Large intestine (tissue), 3 donors: ENCODE measurements at regions not wholly inside any gene's neighbourhood (a gene's known extent, or its start where the extent isn't known, plus 50 kb on each side); places are given as distances from the start of the nearest gene placed in this dataset.

ENCODE experiments used
- DNase-seq, 2 donors: peaks; one replicate each; pipeline versions ENCODE4 v3.0.0 to v3.0.0-alpha.2; 2013
- H3K27ac ChIP-seq: one replicate; pipeline ENCODE4 v1.5.1; 2013; ENCODE audit warnings: low read length
- H3K27me3 ChIP-seq: 2 replicates; pipeline ENCODE4 v1.6.1; 2013; ENCODE audit warnings: low read length; ENCODE audit not compliant: control insufficient read depth, insufficient read depth
- H3K36me3 ChIP-seq: 2 replicates; pipeline ENCODE4 v1.6.1; 2013; ENCODE audit warnings: low read length; ENCODE audit not compliant: control insufficient read depth, insufficient read depth
- H3K4me1 ChIP-seq: one replicate; pipeline ENCODE4 v1.6.1; 2013; ENCODE audit warnings: low read length; ENCODE audit not compliant: control insufficient read depth, insufficient read depth
- H3K4me3 ChIP-seq: one replicate; pipeline ENCODE4 v1.5.1; 2013; ENCODE audit warnings: low read length
- H3K9me3 ChIP-seq: one replicate; pipeline ENCODE4 v1.6.1; 2013; ENCODE audit warnings: mild to moderate bottlenecking, low read depth, low read length, moderate library complexity; ENCODE audit not compliant: control insufficient read depth
- WGBS: methylation state at CpG from one replicate; pipeline ENCODE4 v1.1.5; 2013; ENCODE audit warnings: low lambda C conversion rate; ENCODE audit not compliant: insufficient coverage; 5-methylcytosine and 5-hydroxymethylcytosine counted together

DNA sequence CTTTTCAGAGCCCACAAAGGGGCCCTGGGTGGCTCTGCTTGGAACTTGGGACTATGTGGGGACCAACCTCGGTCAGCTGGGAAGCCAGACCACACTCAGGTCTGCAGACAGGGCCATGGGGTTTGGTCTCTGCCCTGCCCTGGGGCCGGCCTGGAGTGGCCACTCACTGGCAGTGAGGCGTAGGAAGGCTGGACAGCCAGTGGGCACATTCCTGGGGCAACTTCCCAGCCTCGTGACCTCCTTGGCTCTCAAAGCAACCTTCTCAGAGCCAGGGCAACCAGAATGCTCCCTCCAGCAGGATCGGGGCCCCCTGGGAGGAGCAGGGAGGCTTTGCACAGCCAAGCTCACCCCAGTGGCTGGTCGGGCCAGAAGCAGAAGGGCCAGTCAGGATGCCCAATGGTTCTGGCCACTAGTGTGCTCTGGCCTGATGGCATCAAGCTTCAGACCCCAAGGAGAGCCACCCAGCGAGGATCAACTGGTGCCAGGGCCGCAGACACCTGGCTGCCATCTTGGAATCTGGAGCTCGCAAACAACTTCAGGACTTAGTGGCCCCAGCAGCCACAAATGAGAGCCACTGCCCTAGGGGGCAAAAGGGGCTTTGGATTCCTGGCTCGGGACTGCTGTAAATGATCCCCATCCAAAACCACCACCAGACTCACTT is 87.1 kb downstream of the MYEOV start:
- no peaks in the 10 kb centered on the region for H3K9me3 ChIP-seq
- peaks cover 10% of the 10 kb centered on the region for H3K4me1 ChIP-seq
- no peaks in the 10 kb centered on the region for H3K27me3 ChIP-seq
- no peak for DNase-seq
- no peak overlapping the region for H3K27ac ChIP-seq
- no CpG with 5 or more reads among the region's 10 CpGs for WGBS
- H3K36me3 ChIP-seq: no peaks in the 10 kb centered on the region
- no peak overlapping the region for H3K4me3 ChIP-seq

DNA sequence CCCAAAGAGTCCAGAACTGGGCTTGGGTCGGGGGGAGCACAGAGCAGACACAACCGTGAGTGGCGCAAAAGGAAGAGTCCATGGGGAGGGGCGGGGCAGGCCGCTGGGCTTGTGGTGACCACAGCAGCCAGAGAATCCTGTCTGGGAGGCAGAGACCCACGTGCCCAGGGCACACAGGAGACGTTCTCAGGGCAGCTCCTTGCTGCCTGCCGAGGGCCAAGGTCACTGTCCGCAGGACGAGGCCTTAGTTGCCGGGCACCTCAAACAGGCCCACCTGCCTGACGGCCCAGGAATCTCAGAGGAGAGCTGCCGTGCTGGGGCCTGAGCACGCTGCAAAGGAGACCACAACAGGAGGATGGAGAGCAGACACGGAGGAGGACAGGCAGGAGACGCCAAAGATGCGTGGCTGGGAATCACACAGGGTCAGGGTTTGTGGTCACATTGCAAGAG is 87.8 kb downstream of the MYEOV start:
- Histone ChIP-seq H3K4me1 (peaks cover 3% of the 10 kb centered on the region), H3K27me3 (no peaks in the 10 kb centered on the region), H3K36me3 (no peaks in the 10 kb centered on the region), H3K27ac (no peak overlapping the region), H3K4me3 (no peak overlapping the region), H3K9me3 (no peaks in the 10 kb centered on the region)
- WGBS: no CpG with 5 or more reads among the region's 17 CpGs
- no peak for DNase-seq

DNA sequence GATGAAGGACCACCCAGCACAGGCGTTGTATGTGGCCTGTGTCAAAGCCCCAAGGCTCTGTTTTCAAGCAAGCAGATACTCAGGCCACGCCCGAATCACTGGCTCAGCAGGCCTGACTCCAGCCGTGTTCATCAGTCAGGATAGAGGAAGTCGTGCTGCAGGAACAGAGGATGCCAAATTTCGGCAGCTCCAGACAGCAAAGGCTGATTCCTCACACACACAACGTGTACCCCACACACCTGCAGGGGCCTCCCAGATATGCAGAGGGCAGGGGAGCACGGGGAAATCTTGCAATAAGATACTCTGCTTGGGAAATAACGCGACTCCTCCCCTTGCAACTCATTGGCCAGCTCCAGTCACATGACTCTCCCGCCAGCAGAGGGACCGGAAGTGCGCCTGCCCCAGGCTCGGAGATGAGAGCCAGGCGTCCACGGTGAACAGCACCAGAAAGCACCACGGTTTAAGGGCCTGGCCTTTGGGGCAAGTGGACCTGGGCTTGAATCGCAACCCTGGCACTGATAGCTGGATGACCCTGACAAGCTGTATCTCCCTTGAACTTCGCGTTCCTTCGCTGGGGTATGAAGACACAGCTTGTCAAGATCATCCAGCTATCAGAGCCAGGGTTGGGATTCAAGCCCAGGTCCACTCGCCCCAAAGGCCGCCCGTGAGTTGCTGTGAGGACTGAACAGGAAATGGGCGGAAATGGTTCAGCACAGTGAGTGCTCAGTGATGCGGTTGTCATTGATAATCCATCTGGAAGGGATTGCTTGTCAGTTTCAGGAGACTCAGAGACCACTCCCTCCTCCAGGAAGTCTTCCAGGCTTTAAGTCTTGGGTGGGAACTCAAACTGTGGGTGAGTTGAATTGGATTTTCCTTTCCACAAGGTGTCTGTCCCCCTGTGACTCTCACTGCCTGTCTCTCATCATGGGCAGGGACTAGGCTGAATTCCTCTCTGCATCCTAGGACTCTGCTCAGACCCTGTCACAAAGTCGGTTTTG is 88.5 kb downstream of the MYEOV start:
- Histone ChIP-seq H3K27ac (no peak overlapping the region), H3K9me3 (no peaks in the 10 kb centered on the region), H3K36me3 (no peaks in the 10 kb centered on the region), H3K27me3 (no peaks in the 10 kb centered on the region), H3K4me3 (no peak overlapping the region), H3K4me1 (no peaks in the 10 kb centered on the region)
- DNase-seq: peak in 1 of 2 donors; percentile 22
- no CpG with 5 or more reads among the region's 27 CpGs for WGBS

DNA sequence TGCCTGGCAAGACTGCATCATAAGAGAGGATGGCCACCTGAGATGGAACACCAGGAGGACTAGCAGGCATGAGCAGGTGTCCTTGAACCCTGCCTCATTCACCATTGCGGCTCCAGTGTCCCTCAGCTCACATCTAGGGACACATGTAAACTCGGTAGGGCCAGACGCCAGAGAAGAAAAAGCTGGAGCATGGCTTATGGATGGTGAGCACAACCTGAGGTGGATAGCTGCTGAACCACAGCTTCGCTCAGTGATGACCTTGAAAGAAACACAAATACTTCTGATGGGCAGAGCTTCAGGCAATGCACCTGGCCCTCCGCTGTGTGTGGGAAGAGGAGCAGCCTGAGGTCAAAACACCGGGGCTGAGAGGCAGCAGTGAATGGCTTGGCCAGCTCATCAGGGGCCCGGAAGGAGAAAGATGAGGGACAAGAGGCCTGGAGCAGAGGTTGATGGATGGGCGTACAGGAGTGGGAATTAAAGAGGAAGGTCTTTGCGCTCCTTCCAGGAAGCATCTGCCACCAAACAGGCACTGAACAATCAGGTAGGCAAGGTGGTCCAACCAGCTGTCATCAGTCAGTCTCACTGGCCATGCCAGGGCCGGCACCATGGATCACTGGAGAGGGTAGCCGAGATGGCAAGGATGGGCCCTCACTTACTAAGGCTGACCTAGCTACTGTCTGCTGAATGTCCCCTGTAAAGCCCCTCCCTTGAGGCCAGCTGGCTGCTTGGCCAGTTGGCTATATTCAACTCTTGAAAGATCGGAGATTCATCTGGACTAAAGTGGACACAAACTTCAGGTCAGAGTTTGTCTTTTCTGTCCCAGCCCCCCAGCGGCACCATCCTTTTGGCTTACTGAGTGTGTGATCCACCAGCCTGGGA is 89.7 kb downstream of the MYEOV start:
- no peak overlapping the region for H3K4me3 ChIP-seq
- no peaks in the 10 kb centered on the region for H3K27me3 ChIP-seq
- H3K4me1 ChIP-seq: no peaks in the 10 kb centered on the region
- no peak for DNase-seq
- peaks cover 7% of the 10 kb centered on the region for H3K9me3 ChIP-seq
- no CpG with 5 or more reads among the region's 13 CpGs for WGBS
- H3K36me3 ChIP-seq: no peaks in the 10 kb centered on the region
- no peak overlapping the region for H3K27ac ChIP-seq

GRCh38 chr11:69384251-69385143 is 90.5 kb downstream of the MYEOV start:
- no peak for DNase-seq
- WGBS: 80% methylated on average over 1 of the region's 31 CpGs

GRCh38 chr11:69385144-69385820 is 91.3 kb downstream of the MYEOV start:
- no peaks in the 10 kb centered on the region for H3K36me3 ChIP-seq
- DNase-seq: no peak
- peaks cover under 1% of the 10 kb centered on the region for H3K4me1 ChIP-seq
- H3K27me3 ChIP-seq: no peaks in the 10 kb centered on the region
- no CpG with 5 or more reads among the region's 6 CpGs for WGBS
- peaks cover 13% of the 10 kb centered on the region for H3K9me3 ChIP-seq
- H3K4me3 ChIP-seq: no peak overlapping the region
- H3K27ac ChIP-seq: no peak overlapping the region

More at GRCh38 chr11:69384251-69385143, 90.5 kb downstream of the MYEOV start:
- peaks cover 13% of the 10 kb centered on the region for H3K9me3 ChIP-seq
- H3K4me3 ChIP-seq: no peak overlapping the region
- no peaks in the 10 kb centered on the region for H3K27me3 ChIP-seq
- H3K4me1 ChIP-seq: no peaks in the 10 kb centered on the region
- no peaks in the 10 kb centered on the region for H3K36me3 ChIP-seq
- H3K27ac ChIP-seq: no peak overlapping the region

DNA sequence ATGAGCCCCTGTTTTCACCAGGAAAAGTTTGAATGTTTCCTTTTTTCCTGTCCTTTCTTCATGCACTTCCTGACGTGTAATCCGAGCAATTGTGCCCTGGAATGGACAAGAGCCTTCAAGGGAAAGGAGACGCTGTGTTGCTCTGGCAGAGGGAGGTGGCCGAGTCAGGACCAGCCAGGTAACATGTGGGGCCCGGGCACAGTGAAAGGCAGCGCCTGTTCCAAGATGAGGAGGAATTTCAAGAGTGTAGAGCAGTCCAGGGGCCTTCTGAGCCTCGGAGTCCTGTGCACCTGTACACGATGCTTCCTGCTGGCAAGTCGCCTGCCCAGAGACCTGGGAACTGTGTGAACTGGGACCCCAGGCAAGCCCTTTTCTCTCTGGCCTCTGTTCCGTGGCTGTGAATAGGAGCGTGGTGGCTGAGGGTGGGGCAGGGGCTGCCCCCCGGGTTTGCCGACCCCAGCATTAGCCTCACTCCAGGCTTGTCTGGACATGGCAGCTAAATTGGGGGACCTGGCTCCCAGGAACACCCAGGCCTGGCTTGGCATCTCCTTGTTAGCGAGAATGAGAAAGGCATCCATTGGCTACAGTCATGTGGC is 92.0 kb downstream of the MYEOV start:
- WGBS: no CpG with 5 or more reads among the region's 14 CpGs

GRCh38 chr11:69386594-69387408 is 92.8 kb downstream of the MYEOV start:
- Histone ChIP-seq H3K4me1 (peaks cover 8% of the 10 kb centered on the region), H3K27me3 (no peaks in the 10 kb centered on the region), H3K4me3 (no peak overlapping the region), H3K27ac (no peak overlapping the region), H3K36me3 (no peaks in the 10 kb centered on the region), H3K9me3 (peaks cover 13% of the 10 kb centered on the region)
- no peak for DNase-seq
- WGBS: no CpG with 5 or more reads among the region's 8 CpGs

More for the DNA sequence above, 92.0 kb downstream of the MYEOV start:
- H3K4me3 ChIP-seq: no peak overlapping the region
- H3K36me3 ChIP-seq: no peaks in the 10 kb centered on the region
- peaks cover 13% of the 10 kb centered on the region for H3K9me3 ChIP-seq
- no peak overlapping the region for H3K27ac ChIP-seq
- no peaks in the 10 kb centered on the region for H3K27me3 ChIP-seq
- no peak for DNase-seq
- peaks cover 7% of the 10 kb centered on the region for H3K4me1 ChIP-seq
